ENCODE measurements at regions not wholly inside any gene's neighbourhood (a gene's known extent, or its start where the extent isn't known, plus 50 kb on each side); places are given as distances from the start of the nearest gene placed in this dataset.

- Mint-ChIP-seq H3K4me3 (no peak overlapping the region), H3K27me3 (peaks cover 4% of the 10 kb centered on the region), H3K4me1 (peaks cover 10% of the 10 kb centered on the region), H3K9me3 (no peaks in the 10 kb centered on the region), H3K27ac (no peak overlapping the region), H3K36me3 (ENCODE audit: low read depth) (no peaks in the 10 kb centered on the region)
- no peak for DNase-seq
- intact Hi-C loops (cut with micrococcal nuclease), result no loop called here
Observed at GRCh38 chr14:58751788-58752187, 114.0 kb downstream of the DACT1 start.

GRCh38 chr14:58752289-58752688, 114.5 kb downstream of the DACT1 start:
- Mint-ChIP-seq H3K4me3 (no peak overlapping the region), H3K27me3 (no peaks in the 10 kb centered on the region), H3K9me3 (no peaks in the 10 kb centered on the region), H3K4me1 (peaks cover 10% of the 10 kb centered on the region), H3K36me3 (ENCODE audit: low read depth) (no peaks in the 10 kb centered on the region), H3K27ac (no peak overlapping the region)
- intact Hi-C loops (cut with micrococcal nuclease), result no loop called here
- DNase-seq, result no peak

- Mint-ChIP-seq H3K4me1 (peaks cover 10% of the 10 kb centered on the region), H3K27ac (no peak overlapping the region), H3K36me3 (ENCODE audit: low read depth) (no peaks in the 10 kb centered on the region), H3K4me3 (no peak overlapping the region), H3K9me3 (no peaks in the 10 kb centered on the region), H3K27me3 (no peaks in the 10 kb centered on the region)
- DNase-seq, result no peak
- intact Hi-C loops (cut with micrococcal nuclease), result no loop called here
Observed at GRCh38 chr14:58752771-58753201, 115.0 kb downstream of the DACT1 start.

- no peak overlapping the region for H3K4me3 Mint-ChIP-seq
- H3K4me1 Mint-ChIP-seq, result no peaks in the 10 kb centered on the region
- intact Hi-C loops (cut with micrococcal nuclease), result no loop called here
- no peak for DNase-seq
- H3K36me3 Mint-ChIP-seq (ENCODE audit: low read depth), result no peaks in the 10 kb centered on the region
- no peak overlapping the region for H3K27ac Mint-ChIP-seq
- H3K9me3 Mint-ChIP-seq, result no peaks in the 10 kb centered on the region
- H3K27me3 Mint-ChIP-seq, result no peaks in the 10 kb centered on the region
Observed at GRCh38 chr14:58755031-58755925, 117.5 kb downstream of the DACT1 start.

GRCh38 chr14:58760121-58760520, 122.4 kb downstream of the DACT1 start:
- Mint-ChIP-seq H3K9me3 (no peaks in the 10 kb centered on the region), H3K36me3 (ENCODE audit: low read depth) (no peaks in the 10 kb centered on the region), H3K4me3 (no peak overlapping the region), H3K4me1 (no peaks in the 10 kb centered on the region), H3K27ac (no peak overlapping the region), H3K27me3 (no peaks in the 10 kb centered on the region)
- intact Hi-C loops (cut with micrococcal nuclease), result no loop called here
- DNase-seq, result no peak

GRCh38 chr14:58762629-58763028, 124.9 kb downstream of the DACT1 start:
- Mint-ChIP-seq H3K4me3 (no peak overlapping the region), H3K27ac (no peak overlapping the region), H3K27me3 (no peaks in the 10 kb centered on the region), H3K36me3 (ENCODE audit: low read depth) (no peaks in the 10 kb centered on the region), H3K9me3 (no peaks in the 10 kb centered on the region), H3K4me1 (no peaks in the 10 kb centered on the region)
- intact Hi-C loops (cut with micrococcal nuclease), result no loop called here
- DNase-seq, result no peak

GRCh38 chr14:58763210-58763609, 125.4 kb downstream of the DACT1 start:
- H3K27me3 Mint-ChIP-seq, result no peaks in the 10 kb centered on the region
- H3K27ac Mint-ChIP-seq, result no peak overlapping the region

GRCh38 chr14:58765418-58765831, 127.7 kb downstream of the DACT1 start:
- H3K27me3 Mint-ChIP-seq, result no peaks in the 10 kb centered on the region
- H3K9me3 Mint-ChIP-seq, result no peaks in the 10 kb centered on the region
- H3K4me1 Mint-ChIP-seq, result no peaks in the 10 kb centered on the region
- no peak for DNase-seq
- H3K4me3 Mint-ChIP-seq, result no peak overlapping the region
- intact Hi-C loops (cut with micrococcal nuclease), result no loop called here
- no peaks in the 10 kb centered on the region for H3K36me3 Mint-ChIP-seq (ENCODE audit: low read depth)
- no peak overlapping the region for H3K27ac Mint-ChIP-seq

More at GRCh38 chr14:58763210-58763609, 125.4 kb downstream of the DACT1 start:
- H3K36me3 Mint-ChIP-seq (ENCODE audit: low read depth), result no peaks in the 10 kb centered on the region
- no peak for DNase-seq
- no peak overlapping the region for H3K4me3 Mint-ChIP-seq
- intact Hi-C loops (cut with micrococcal nuclease), result no loop called here
- no peaks in the 10 kb centered on the region for H3K4me1 Mint-ChIP-seq
- no peaks in the 10 kb centered on the region for H3K9me3 Mint-ChIP-seq

- no peak for DNase-seq
- Mint-ChIP-seq H3K4me1 (no peaks in the 10 kb centered on the region), H3K9me3 (no peaks in the 10 kb centered on the region), H3K4me3 (no peak overlapping the region), H3K27me3 (no peaks in the 10 kb centered on the region), H3K27ac (no peak overlapping the region), H3K36me3 (ENCODE audit: low read depth) (no peaks in the 10 kb centered on the region)
- intact Hi-C loops (cut with micrococcal nuclease), result no loop called here
Observed at GRCh38 chr14:58765843-58766242, 128.1 kb downstream of the DACT1 start.

- no peaks in the 10 kb centered on the region for H3K4me1 Mint-ChIP-seq
Observed at GRCh38 chr14:58769011-58769643, 131.4 kb downstream of the DACT1 start.

GRCh38 chr14:58769771-58770170, 132.0 kb downstream of the DACT1 start:
- Mint-ChIP-seq H3K27ac (no peak overlapping the region), H3K4me1 (no peaks in the 10 kb centered on the region), H3K4me3 (no peak overlapping the region), H3K27me3 (no peaks in the 10 kb centered on the region), H3K9me3 (no peaks in the 10 kb centered on the region), H3K36me3 (ENCODE audit: low read depth) (no peaks in the 10 kb centered on the region)
- DNase-seq, result no peak
- intact Hi-C loops (cut with micrococcal nuclease), result no loop called here

More at GRCh38 chr14:58769011-58769643, 131.4 kb downstream of the DACT1 start:
- intact Hi-C loops (cut with micrococcal nuclease), result no loop called here
- H3K9me3 Mint-ChIP-seq, result no peaks in the 10 kb centered on the region
- H3K4me3 Mint-ChIP-seq, result no peak overlapping the region
- H3K36me3 Mint-ChIP-seq (ENCODE audit: low read depth), result no peaks in the 10 kb centered on the region
- no peak overlapping the region for H3K27ac Mint-ChIP-seq
- no peak for DNase-seq
- no peaks in the 10 kb centered on the region for H3K27me3 Mint-ChIP-seq

- intact Hi-C loops (cut with micrococcal nuclease), result no loop called here
- H3K4me1 Mint-ChIP-seq, result no peaks in the 10 kb centered on the region
- H3K36me3 Mint-ChIP-seq (ENCODE audit: low read depth), result no peaks in the 10 kb centered on the region
- H3K4me3 Mint-ChIP-seq, result no peak overlapping the region
- DNase-seq, result no peak
- H3K27ac Mint-ChIP-seq, result no peak overlapping the region
- no peaks in the 10 kb centered on the region for H3K9me3 Mint-ChIP-seq
- no peaks in the 10 kb centered on the region for H3K27me3 Mint-ChIP-seq
Observed at GRCh38 chr14:58770491-58770982, 132.8 kb downstream of the DACT1 start.

- Mint-ChIP-seq H3K27ac (no peak overlapping the region), H3K9me3 (no peaks in the 10 kb centered on the region), H3K4me1 (no peaks in the 10 kb centered on the region), H3K4me3 (no peak overlapping the region), H3K36me3 (ENCODE audit: low read depth) (no peaks in the 10 kb centered on the region), H3K27me3 (no peaks in the 10 kb centered on the region)
- intact Hi-C loops (cut with micrococcal nuclease), result no loop called here
- no peak for DNase-seq
Observed at GRCh38 chr14:58771016-58771415, 133.3 kb downstream of the DACT1 start.

- no peak for DNase-seq
- no peaks in the 10 kb centered on the region for H3K36me3 Mint-ChIP-seq (ENCODE audit: low read depth)
- intact Hi-C loops (cut with micrococcal nuclease), result no loop called here
- no peak overlapping the region for H3K27ac Mint-ChIP-seq
- H3K9me3 Mint-ChIP-seq, result no peaks in the 10 kb centered on the region
- H3K4me1 Mint-ChIP-seq, result no peaks in the 10 kb centered on the region
- no peak overlapping the region for H3K4me3 Mint-ChIP-seq
- H3K27me3 Mint-ChIP-seq, result no peaks in the 10 kb centered on the region
Observed at GRCh38 chr14:58772116-58772515, 134.4 kb downstream of the DACT1 start.

Data from activated CD4-positive, alpha-beta T cell treated with anti-CD3 and anti-CD28 coated beads, Interleukin-2, amount 10 ng/mL, durations not matched to agents 24 days and 14 days (primary cell).